IMR-90 (cell line): ENCODE measurements at regions not wholly inside any gene's neighbourhood (a gene's known extent, or its start where the extent isn't known, plus 50 kb on each side); places are given as distances from the start of the nearest gene placed in this dataset.

ENCODE experiments used
- ATAC-seq: fragments of 200-7000 bp; cut with Tn5 transposase; 2 replicates; pipeline ENCODE4 v1.9.1; 2020; ENCODE audit warnings: low read depth, mild to moderate bottlenecking, moderate library complexity
- BruUV-seq: library from RNA; stranded (reverse); fragments of 400-500 nt; replicated peaks from 2 replicates; lab custom pipeline; 2021; lab: Mats Ljungman, UMichigan
- CTCF ChIA-PET: fragments of 300-600 bp; formaldehyde crosslinking; extraction: SDS; loops from one replicate; lab custom pipeline; 2021; ENCODE audit warnings: antibody characterized with exemption; lab: Yijun Ruan, JAX
- POLR2A ChIA-PET: fragments of 300-600 bp; sonication (Branson Sonifier 250); formaldehyde crosslinking; loops from one replicate; lab custom pipeline; 2022; ENCODE audit warnings: antibody characterized with exemption; ENCODE audit not compliant: unreplicated experiment; lab: Charles Lee
- DNase-seq: peaks from one replicate; pipeline ENCODE4 v3.0.0; 2013
- H2AFZ ChIP-seq: replicated peaks from 2 replicates; pipeline ENCODE3; 2013; ENCODE audit warnings: low read length, mild to moderate bottlenecking; ENCODE audit not compliant: poor library complexity
- H2AK5ac ChIP-seq: 2 replicates; pipeline ENCODE4 v1.6.1; 2013; ENCODE audit warnings: low read depth, low read length, inconsistent platforms
- H2AK9ac ChIP-seq: replicated peaks from 2 replicates; pipeline ENCODE3; 2013; ENCODE audit warnings: mild to moderate bottlenecking, low read depth, low read length, moderate library complexity; ENCODE audit not compliant: poor library complexity
- H2BK120ac ChIP-seq: 2 replicates; pipeline ENCODE4 v1.6.1; 2013; ENCODE audit warnings: low read depth, low read length, inconsistent platforms
- H2BK15ac ChIP-seq: 3 replicates; pipeline ENCODE4 v1.6.1; 2013; ENCODE audit warnings: low read depth, low read length, inconsistent platforms
- H2BK20ac ChIP-seq: 2 replicates; pipeline ENCODE4 v1.6.1; 2013; ENCODE audit warnings: low read depth, mild to moderate bottlenecking, inconsistent platforms, low read length, moderate library complexity
- H2BK5ac ChIP-seq: 2 replicates; pipeline ENCODE4 v1.6.1; 2013; ENCODE audit warnings: mild to moderate bottlenecking, low read depth, low read length, inconsistent platforms; ENCODE audit not compliant: poor library complexity, severe bottlenecking
- H3K14ac ChIP-seq: replicated peaks from 2 replicates; pipeline ENCODE4 v1.6.1; 2013; ENCODE audit warnings: low read depth, low read length, inconsistent platforms
- H3K18ac ChIP-seq: 2 replicates; pipeline ENCODE4 v1.6.1; 2013; ENCODE audit warnings: low read depth, low read length, control low read depth
- H3K23ac ChIP-seq: 2 replicates; pipeline ENCODE4 v1.6.1; 2013; ENCODE audit warnings: low read depth, low read length, inconsistent platforms
- H3K27ac ChIP-seq: 2 replicates; pipeline ENCODE4 v1.5.1; 2013; ENCODE audit warnings: mild to moderate bottlenecking, control low read depth, low read length; ENCODE audit not compliant: insufficient read depth
- H3K27me3 ChIP-seq: 2 replicates; pipeline ENCODE4 v1.6.1; 2013; ENCODE audit warnings: low read length; ENCODE audit not compliant: control insufficient read depth, insufficient read depth
- H3K36me3 ChIP-seq: 2 replicates; pipeline ENCODE4 v1.6.1; 2013; ENCODE audit warnings: low read length, mixed read lengths; ENCODE audit not compliant: control insufficient read depth, insufficient read depth
- H3K4ac ChIP-seq: 2 replicates; pipeline ENCODE4 v1.6.1; 2013; ENCODE audit warnings: low read depth, low read length, inconsistent platforms
- H3K4me1 ChIP-seq: 2 replicates; pipeline ENCODE4 v1.6.1; 2013; ENCODE audit warnings: low read length, mixed read lengths; ENCODE audit not compliant: control insufficient read depth, insufficient read depth
- H3K4me2 ChIP-seq: 2 replicates; pipeline ENCODE4 v1.6.1; 2013; ENCODE audit warnings: low read depth, mild to moderate bottlenecking, control low read depth, low read length, moderate library complexity
- H3K4me3 ChIP-seq: 2 replicates; pipeline ENCODE4 v1.5.1; 2013; ENCODE audit warnings: low read depth, mild to moderate bottlenecking, control low read depth, low read length, moderate library complexity; ENCODE audit not compliant: insufficient read depth
- H3K56ac ChIP-seq: 2 replicates; pipeline ENCODE4 v1.6.1; 2013; ENCODE audit warnings: low read length, inconsistent platforms; ENCODE audit not compliant: insufficient read depth; ENCODE audit errors: extremely low read depth
- H3K79me1 ChIP-seq, 2 experiments: 2 replicates each; pipeline ENCODE4 v1.6.1; 2013; ENCODE audit warnings: low read length in 2 of 2, inconsistent platforms in 1 of 2, low read depth in 1 of 2
- H3K9ac ChIP-seq: 2 replicates; pipeline ENCODE4 v1.6.1; 2013; ENCODE audit warnings: low read depth, low read length, control low read depth
- H3K9me1 ChIP-seq: 2 replicates; pipeline ENCODE4 v1.6.1; 2013; ENCODE audit warnings: low read length, inconsistent platforms; ENCODE audit not compliant: insufficient read depth
- H3K9me3 ChIP-seq: 2 replicates; pipeline ENCODE4 v1.6.1; 2013; ENCODE audit warnings: low read length; ENCODE audit not compliant: control insufficient read depth, insufficient read depth
- H4K20me1 ChIP-seq: 2 replicates; pipeline ENCODE4 v1.6.1; 2013; ENCODE audit warnings: low read length, inconsistent platforms; ENCODE audit not compliant: insufficient read depth
- H4K5ac ChIP-seq: 2 replicates; pipeline ENCODE4 v1.6.1; 2013; ENCODE audit warnings: mild to moderate bottlenecking, low read depth, low read length, control low read depth
- H4K8ac ChIP-seq, 2 experiments: 2 replicates each; pipeline ENCODE4 v1.6.1; 2013; ENCODE audit warnings: low read depth in 2 of 2, low read length in 2 of 2, control low read depth in 1 of 2, inconsistent platforms in 1 of 2
- H4K91ac ChIP-seq: 2 replicates; pipeline ENCODE4 v1.6.1; 2013; ENCODE audit warnings: low read depth, low read length, inconsistent platforms; ENCODE audit not compliant: insufficient read depth
- BHLHE40 ChIP-seq: fragments of 150-350 bp; IDR thresholded peaks from 2 replicates; pipeline ENCODE4 v1.6.1; 2016; ENCODE audit warnings: mild to moderate bottlenecking, low read depth, low read length
- CEBPB ChIP-seq: IDR thresholded peaks from 2 replicates; pipeline ENCODE4 v1.6.1; 2012; ENCODE audit warnings: low read depth, low read length, improper control_type of control experiment
- CHD1 ChIP-seq: IDR thresholded peaks from 2 replicates; pipeline ENCODE4 v1.6.1; 2012; ENCODE audit warnings: low read depth, low read length, improper control_type of control experiment
- FOS ChIP-seq: fragments of 150-350 bp; IDR thresholded peaks from 2 replicates; pipeline ENCODE4 v1.6.1; 2016; ENCODE audit warnings: low read depth, low read length
- MAFK ChIP-seq: IDR thresholded peaks from 2 replicates; pipeline ENCODE4 v1.6.1; 2012; ENCODE audit warnings: low read depth, low read length, improper control_type of control experiment
- MAZ ChIP-seq: IDR thresholded peaks from 2 replicates; pipeline ENCODE4 v1.6.1; 2012; ENCODE audit warnings: low read depth, mild to moderate bottlenecking, low read length, improper control_type of control experiment, moderate library complexity, borderline replicate concordance
- MXI1 ChIP-seq: IDR thresholded peaks from 2 replicates; pipeline ENCODE4 v1.6.1; 2012; ENCODE audit warnings: low read depth, mild to moderate bottlenecking, low read length, moderate library complexity, borderline replicate concordance
- NFE2L2 ChIP-seq: fragments of 150-350 bp; IDR thresholded peaks from 2 replicates; pipeline ENCODE4 v1.6.1; 2016; ENCODE audit warnings: low read depth, mild to moderate bottlenecking, low read length
- POLR2A ChIP-seq: IDR thresholded peaks from 2 replicates; pipeline ENCODE4 v1.6.1; 2012; ENCODE audit warnings: mild to moderate bottlenecking, low read depth, low read length
- RAD21 ChIP-seq: IDR thresholded peaks from 2 replicates; pipeline ENCODE4 v1.6.1; 2012; ENCODE audit warnings: low read length, improper control_type of control experiment
- RCOR1 ChIP-seq: IDR thresholded peaks from 2 replicates; pipeline ENCODE4 v1.6.1; 2012; ENCODE audit warnings: mild to moderate bottlenecking, low read length, improper control_type of control experiment; ENCODE audit not compliant: insufficient replicate concordance
- RFX5 ChIP-seq: IDR thresholded peaks from 2 replicates; pipeline ENCODE4 v1.8.0; 2012; ENCODE audit warnings: low read depth, mild to moderate bottlenecking, low read length, moderate library complexity
- SMC3 ChIP-seq: fragments of 150-350 bp; IDR thresholded peaks from 2 replicates; pipeline ENCODE4 v1.6.1; 2016; ENCODE audit warnings: low read depth, mild to moderate bottlenecking, antibody characterized with exemption, low read length, moderate library complexity
- WGBS, 2 experiments: methylation state at CpG; one replicate each; pipeline versions ENCODE4 v1.1.5 to v1.1.7; 2013; ENCODE audit warnings: missing lambda C conversion rate in 2 of 2; ENCODE audit not compliant: insufficient read length in 1 of 2; ENCODE audit errors: extremely low coverage in 2 of 2; 5-methylcytosine and 5-hydroxymethylcytosine counted together
- dilution Hi-C: fragments of 300-500 bp; cut with HindIII; formaldehyde crosslinking; loops from one replicate; pipeline ENCODE4 v1.14.3; 2018; ENCODE audit warnings: low sequenced_read_pairs; ENCODE audit not compliant: unreplicated experiment
- in situ Hi-C: fragments of 300-500 bp; cut with MboI; formaldehyde crosslinking; loops from 3 replicates; pipeline ENCODE4 v1.14.3; 2019; ENCODE audit warnings: low sequenced_read_pairs, inconsistent platforms, mixed read lengths
- intact Hi-C: fragments of 100-400 bp; cut with micrococcal nuclease; formaldehyde crosslinking; loops from 2 replicates; pipeline ENCODE4 v1.10.0; 2022
- TF ChIP-seq, protein P1 (sequence below): fragments of 150-350 bp; IDR thresholded peaks from 2 replicates; pipeline ENCODE4 v1.6.1; 2017; ENCODE audit warnings: mild to moderate bottlenecking, antibody characterized with exemption, low read length, low read depth
- TF ChIP-seq, protein P2 (sequence below): fragments of 150-350 bp; IDR thresholded peaks from 2 replicates; pipeline ENCODE4 v1.6.1; 2016; ENCODE audit warnings: low read depth, mild to moderate bottlenecking, low read length, moderate library complexity, borderline replicate concordance
- TF ChIP-seq, protein P3 (sequence below): conservative IDR thresholded peaks from 2 replicates; pipeline ENCODE4 v1.5.1; 2012; ENCODE audit warnings: mild to moderate bottlenecking, low read depth, low read length, improper control_type of control experiment

DNA sequence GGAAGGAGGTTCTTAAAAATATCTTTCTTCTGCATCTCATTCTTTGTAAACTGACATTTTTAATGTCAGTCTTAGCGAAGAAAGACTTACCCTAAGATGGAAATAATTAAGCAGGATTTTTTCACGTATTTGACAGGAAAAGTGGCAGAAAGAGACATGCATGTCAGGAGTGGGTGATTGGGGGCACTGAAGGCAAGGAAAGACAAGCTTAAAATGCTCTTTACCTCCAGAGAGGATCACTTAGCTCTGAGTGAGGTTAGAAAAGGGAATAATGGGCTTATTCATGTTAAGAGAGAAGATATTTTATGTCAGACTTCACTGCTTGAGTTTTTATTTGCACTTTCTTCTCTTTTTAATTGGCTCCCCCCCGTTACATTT is 1358.2 kb upstream of the TMEM132C start:
- no peak overlapping the region for H3K4me3 ChIP-seq
- no peak overlapping the region for H2AK9ac ChIP-seq
- no CpG with 5 or more reads among the region's 3 CpGs for WGBS, 2 experiments
- BruUV-seq: no TSS peak
- no peak overlapping the region for H3K4ac ChIP-seq
- H3K4me1 ChIP-seq: no peaks in the 10 kb centered on the region
- no peak overlapping the region for H3K27ac ChIP-seq
- CTCF ChIA-PET: interaction anchor here (0.6 kb wide), 1 partner anchor 17 kb away, joined by 3 read pairs; no protein-coding TSS in a partner anchor
- H3K36me3 ChIP-seq: no peaks in the 10 kb centered on the region
- no peak overlapping the region for H3K9ac ChIP-seq
- TF ChIP-seq MAZ (no peak), NFE2L2 (no peak), FOS (no peak), MAFK (no peak), SMC3 (no peak), CEBPB (no peak), RCOR1 (no peak), MXI1 (no peak), POLR2A (no peak), CHD1 (no peak), RFX5 (no peak), RAD21 (no peak), BHLHE40 (no peak)
- TF ChIP-seq, protein P1, sequence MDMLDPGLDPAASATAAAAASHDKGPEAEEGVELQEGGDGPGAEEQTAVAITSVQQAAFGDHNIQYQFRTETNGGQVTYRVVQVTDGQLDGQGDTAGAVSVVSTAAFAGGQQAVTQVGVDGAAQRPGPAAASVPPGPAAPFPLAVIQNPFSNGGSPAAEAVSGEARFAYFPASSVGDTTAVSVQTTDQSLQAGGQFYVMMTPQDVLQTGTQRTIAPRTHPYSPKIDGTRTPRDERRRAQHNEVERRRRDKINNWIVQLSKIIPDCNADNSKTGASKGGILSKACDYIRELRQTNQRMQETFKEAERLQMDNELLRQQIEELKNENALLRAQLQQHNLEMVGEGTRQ: no peak
- TF ChIP-seq, protein P2, sequence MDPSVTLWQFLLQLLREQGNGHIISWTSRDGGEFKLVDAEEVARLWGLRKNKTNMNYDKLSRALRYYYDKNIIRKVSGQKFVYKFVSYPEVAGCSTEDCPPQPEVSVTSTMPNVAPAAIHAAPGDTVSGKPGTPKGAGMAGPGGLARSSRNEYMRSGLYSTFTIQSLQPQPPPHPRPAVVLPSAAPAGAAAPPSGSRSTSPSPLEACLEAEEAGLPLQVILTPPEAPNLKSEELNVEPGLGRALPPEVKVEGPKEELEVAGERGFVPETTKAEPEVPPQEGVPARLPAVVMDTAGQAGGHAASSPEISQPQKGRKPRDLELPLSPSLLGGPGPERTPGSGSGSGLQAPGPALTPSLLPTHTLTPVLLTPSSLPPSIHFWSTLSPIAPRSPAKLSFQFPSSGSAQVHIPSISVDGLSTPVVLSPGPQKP: no peak
- TF ChIP-seq, protein P3, sequence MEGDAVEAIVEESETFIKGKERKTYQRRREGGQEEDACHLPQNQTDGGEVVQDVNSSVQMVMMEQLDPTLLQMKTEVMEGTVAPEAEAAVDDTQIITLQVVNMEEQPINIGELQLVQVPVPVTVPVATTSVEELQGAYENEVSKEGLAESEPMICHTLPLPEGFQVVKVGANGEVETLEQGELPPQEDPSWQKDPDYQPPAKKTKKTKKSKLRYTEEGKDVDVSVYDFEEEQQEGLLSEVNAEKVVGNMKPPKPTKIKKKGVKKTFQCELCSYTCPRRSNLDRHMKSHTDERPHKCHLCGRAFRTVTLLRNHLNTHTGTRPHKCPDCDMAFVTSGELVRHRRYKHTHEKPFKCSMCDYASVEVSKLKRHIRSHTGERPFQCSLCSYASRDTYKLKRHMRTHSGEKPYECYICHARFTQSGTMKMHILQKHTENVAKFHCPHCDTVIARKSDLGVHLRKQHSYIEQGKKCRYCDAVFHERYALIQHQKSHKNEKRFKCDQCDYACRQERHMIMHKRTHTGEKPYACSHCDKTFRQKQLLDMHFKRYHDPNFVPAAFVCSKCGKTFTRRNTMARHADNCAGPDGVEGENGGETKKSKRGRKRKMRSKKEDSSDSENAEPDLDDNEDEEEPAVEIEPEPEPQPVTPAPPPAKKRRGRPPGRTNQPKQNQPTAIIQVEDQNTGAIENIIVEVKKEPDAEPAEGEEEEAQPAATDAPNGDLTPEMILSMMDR: no peak
- in situ Hi-C loops (no loop called here), dilution Hi-C loops (no loop called here), intact Hi-C loops (no loop called here)
- no peak overlapping the region for H2BK20ac ChIP-seq
- H4K5ac ChIP-seq: no peak overlapping the region
- H3K79me1 ChIP-seq: no peaks in the 10 kb centered on the region
- ATAC-seq: no peak
- no peak overlapping the region for H2AK5ac ChIP-seq
- H4K8ac ChIP-seq: no peak overlapping the region
- H3K9me3 ChIP-seq: peaks cover 9% of the 10 kb centered on the region
- POLR2A ChIA-PET: no interaction called here
- DNase-seq: no peak
- H2BK120ac ChIP-seq: no peak overlapping the region
- no peak overlapping the region for H4K91ac ChIP-seq
- no peaks in the 10 kb centered on the region for H3K9me1 ChIP-seq
- H2BK15ac ChIP-seq: no peak overlapping the region
- H3K27me3 ChIP-seq: no peaks in the 10 kb centered on the region
- H3K4me2 ChIP-seq: no peak overlapping the region
- no peak overlapping the region for H2AFZ ChIP-seq
- no peak overlapping the region for H3K56ac ChIP-seq
- H3K23ac ChIP-seq: no peak overlapping the region
- H4K20me1 ChIP-seq: no peaks in the 10 kb centered on the region
- no peak overlapping the region for H2BK5ac ChIP-seq
- H3K14ac ChIP-seq: no peak overlapping the region
- H3K18ac ChIP-seq: no peak overlapping the region
